Sigmoid colon (tissue), 6 donors: ENCODE measurements at regions not wholly inside any gene's neighbourhood (a gene's known extent, or its start where the extent isn't known, plus 50 kb on each side); places are given as distances from the start of the nearest gene placed in this dataset.

Source experiments
- DNase-seq: peaks from one replicate; pipeline ENCODE4 v3.0.0-alpha.2; 2019
- H3K27ac ChIP-seq, 4 donors: fragments of 200-600 bp; sonication (generic); one replicate each; pipeline ENCODE4 v1.5.1; 2016 to 2019; ENCODE audit warnings: mild to moderate bottlenecking in 1 of 4
- H3K27me3 ChIP-seq, 3 donors: fragments of 200-600 bp; sonication (generic); one replicate each; pipeline ENCODE4 v1.5.1; 2019; ENCODE audit warnings: mild to moderate bottlenecking in 1 of 3
- H3K36me3 ChIP-seq, 4 donors: fragments of 200-600 bp; sonication (generic); one replicate each; pipeline ENCODE4 v1.5.1; 2016 to 2019
- H3K4me1 ChIP-seq, 4 donors: fragments of 200-600 bp; sonication (generic); one replicate each; pipeline ENCODE4 v1.5.1; 2017 to 2019
- H3K4me3 ChIP-seq, 4 donors: fragments of 200-600 bp; sonication (generic); one replicate each; pipeline ENCODE4 v1.5.1; 2017 to 2019; ENCODE audit warnings: mild to moderate bottlenecking in 2 of 4, moderate library complexity in 1 of 4
- H3K9me3 ChIP-seq, 4 donors: fragments of 200-600 bp in 3 of 4; sonication (generic) in 3 of 4; one replicate each; pipeline versions ENCODE4 v1.5.1 to v1.6.1; 2013 to 2019
- EP300 ChIP-seq, 4 donors: sonication (generic); formaldehyde crosslinking; IDR thresholded peaks; one replicate each; pipeline ENCODE4 v1.6.1; 2017; ENCODE audit warnings: antibody characterized with exemption in 4 of 4
- POLR2A ChIP-seq, 2 donors: fragments of 450-650 bp; IDR thresholded peaks; one replicate each; pipeline ENCODE4 v1.6.1; 2016; ENCODE audit warnings: antibody characterized with exemption in 2 of 2, mild to moderate bottlenecking in 2 of 2, moderate library complexity in 2 of 2
- POLR2AphosphoS5 ChIP-seq, 4 donors: sonication (generic); formaldehyde crosslinking; IDR thresholded peaks; one replicate each; pipeline ENCODE4 v1.6.1; 2017; ENCODE audit warnings: antibody characterized with exemption in 4 of 4
- WGBS, 2 donors: extraction: QIAGEN DNeasy Blood & Tissue Kit; methylation state at CpG; one replicate each; pipeline ENCODE4 v1.1.7; 2013; 5-methylcytosine and 5-hydroxymethylcytosine counted together
- intact Hi-C: fragments of 100-400 bp; cut with DNase I; formaldehyde crosslinking; loops from one replicate; pipeline ENCODE4 v1.15.1; 2023
- TF ChIP-seq, protein P1 (sequence below), 4 experiments: fragments of 450-650 bp in 3 of 4; fragments of 200-600 bp in 1 of 4; IDR thresholded peaks; one replicate each; pipeline ENCODE4 v1.5.1; 2016 to 2019; ENCODE audit warnings: antibody characterized with exemption in 4 of 4, mild to moderate bottlenecking in 3 of 4, moderate library complexity in 2 of 4
- donor health status: healthy with polysubstance abuse.
- donor health status: healthy.

DNA sequence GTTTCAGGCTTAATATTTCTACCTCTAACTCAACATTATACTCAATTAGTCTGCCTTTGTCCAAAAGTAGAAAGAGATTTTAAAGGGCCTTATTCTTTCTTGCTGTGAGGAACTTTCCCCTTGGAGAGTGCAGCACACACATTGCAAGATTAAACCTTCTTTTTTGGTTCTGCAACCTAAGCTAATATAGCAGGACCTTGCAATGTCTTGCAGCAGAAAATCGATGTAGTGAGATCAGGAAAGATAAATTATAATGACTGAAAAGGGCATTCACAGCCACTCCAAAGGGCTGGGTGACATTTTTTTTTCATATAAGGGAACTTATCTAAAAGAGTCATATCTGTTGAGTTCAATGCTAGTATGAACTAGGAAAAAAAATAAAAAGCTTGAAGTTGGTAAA, 422.7 kb upstream of the ADAMTS16 start:
- no peak for DNase-seq
- H3K36me3 ChIP-seq, result no peaks in the 10 kb centered on the region
- 33 to 55% methylated on average over 1 of the region's 1 CpG for WGBS, 2 donors
- H3K27ac ChIP-seq, result no peak overlapping the region
- no peaks in the 10 kb centered on the region for H3K9me3 ChIP-seq
- no peak for TF ChIP-seq POLR2A (IDR thresholded peaks at IDR 0.05)
- TF ChIP-seq EP300 (IDR thresholded peaks at IDR 0.05), result no peak
- no peak for TF ChIP-seq POLR2AphosphoS5 (IDR thresholded peaks at IDR 0.05)
- TF ChIP-seq, protein P1, sequence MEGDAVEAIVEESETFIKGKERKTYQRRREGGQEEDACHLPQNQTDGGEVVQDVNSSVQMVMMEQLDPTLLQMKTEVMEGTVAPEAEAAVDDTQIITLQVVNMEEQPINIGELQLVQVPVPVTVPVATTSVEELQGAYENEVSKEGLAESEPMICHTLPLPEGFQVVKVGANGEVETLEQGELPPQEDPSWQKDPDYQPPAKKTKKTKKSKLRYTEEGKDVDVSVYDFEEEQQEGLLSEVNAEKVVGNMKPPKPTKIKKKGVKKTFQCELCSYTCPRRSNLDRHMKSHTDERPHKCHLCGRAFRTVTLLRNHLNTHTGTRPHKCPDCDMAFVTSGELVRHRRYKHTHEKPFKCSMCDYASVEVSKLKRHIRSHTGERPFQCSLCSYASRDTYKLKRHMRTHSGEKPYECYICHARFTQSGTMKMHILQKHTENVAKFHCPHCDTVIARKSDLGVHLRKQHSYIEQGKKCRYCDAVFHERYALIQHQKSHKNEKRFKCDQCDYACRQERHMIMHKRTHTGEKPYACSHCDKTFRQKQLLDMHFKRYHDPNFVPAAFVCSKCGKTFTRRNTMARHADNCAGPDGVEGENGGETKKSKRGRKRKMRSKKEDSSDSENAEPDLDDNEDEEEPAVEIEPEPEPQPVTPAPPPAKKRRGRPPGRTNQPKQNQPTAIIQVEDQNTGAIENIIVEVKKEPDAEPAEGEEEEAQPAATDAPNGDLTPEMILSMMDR (IDR thresholded peaks at IDR 0.05), result no peak
- no peak overlapping the region for H3K4me3 ChIP-seq
- no peaks in the 10 kb centered on the region for H3K27me3 ChIP-seq
- no peaks in the 10 kb centered on the region for H3K4me1 ChIP-seq
- intact Hi-C loops, result no loop called here

DNA sequence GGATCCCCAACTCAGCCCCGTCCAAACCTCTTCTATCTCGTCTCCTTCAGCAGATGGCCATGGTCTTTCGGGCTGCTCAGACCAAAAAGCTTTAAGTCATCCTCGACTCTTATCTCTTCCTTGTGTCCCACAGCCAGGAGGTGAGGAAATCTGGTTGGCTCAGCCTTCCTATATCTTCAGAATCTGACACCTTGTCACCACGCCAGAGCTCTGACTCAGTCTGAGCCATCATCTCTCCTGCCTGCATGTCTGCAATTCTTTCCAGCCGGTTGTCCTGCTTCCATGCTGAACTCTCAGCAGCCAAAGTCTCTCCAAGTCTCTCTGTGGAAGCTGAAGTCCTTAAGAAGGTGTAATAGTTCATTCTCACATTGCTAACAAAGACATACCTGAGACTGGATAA, 419.3 kb upstream of the ADAMTS16 start:
- 78 to 82% methylated on average over 6 of the region's 6 CpGs for WGBS, 2 donors
- intact Hi-C loops, result loop anchor here (10.0 kb wide), 1 partner anchor 244 kb away; no protein-coding TSS in a partner anchor
- Histone ChIP-seq H3K4me3 (no peak overlapping the region), H3K27ac (no peak overlapping the region), H3K36me3 (no peaks in the 10 kb centered on the region), H3K9me3 (no peaks in the 10 kb centered on the region), H3K27me3 (no peaks in the 10 kb centered on the region), H3K4me1 (no peaks in the 10 kb centered on the region)
- DNase-seq, result no peak
- no peak for TF ChIP-seq POLR2AphosphoS5 (IDR thresholded peaks at IDR 0.05)

DNA sequence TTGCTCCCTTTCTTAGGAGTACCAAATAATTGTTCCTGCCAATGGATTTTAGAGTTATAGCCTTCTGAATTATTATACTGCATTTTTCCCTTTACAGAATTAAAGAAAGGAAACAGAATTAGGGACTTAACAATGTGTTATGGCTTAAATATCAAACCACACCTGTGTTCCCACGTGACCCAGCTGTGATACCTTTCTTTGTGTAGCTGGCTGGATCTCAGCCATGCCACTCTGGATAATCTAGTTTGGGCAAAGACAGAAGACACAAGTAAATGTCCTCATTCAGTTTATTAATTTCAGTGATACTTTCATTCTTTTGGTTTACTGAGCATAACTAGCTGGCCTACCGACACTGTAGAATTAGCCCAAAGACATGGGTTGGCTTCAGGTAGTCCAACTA, 417.2 kb upstream of the ADAMTS16 start:
- 63 to 77% methylated on average over 2 of the region's 2 CpGs for WGBS, 2 donors
- intact Hi-C loops, result loop anchor here (10.0 kb wide), 1 partner anchor 242 kb away; no protein-coding TSS in a partner anchor
- no peak overlapping the region for H3K4me3 ChIP-seq

DNA sequence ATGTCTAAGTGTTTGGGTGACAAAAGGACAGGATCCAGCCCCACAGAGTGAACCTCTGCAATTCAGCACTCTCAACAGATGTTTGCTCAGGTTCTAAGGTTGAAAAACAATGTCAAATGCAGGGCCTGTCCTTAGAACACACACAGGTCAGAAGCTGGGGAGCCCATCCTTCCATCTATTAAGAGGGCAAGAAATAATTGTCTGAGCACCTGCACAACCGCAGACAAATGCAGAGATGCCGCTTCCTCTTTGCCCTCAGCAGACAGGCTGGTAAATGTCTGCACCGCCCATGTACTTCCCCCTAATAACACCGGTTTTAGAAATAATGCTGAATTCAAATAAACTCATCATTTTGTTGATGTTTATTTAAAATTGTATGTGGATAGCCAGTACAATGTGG, 414.5 kb upstream of the ADAMTS16 start:
- intact Hi-C loops, result loop anchor here (10.0 kb wide), 1 partner anchor 239 kb away; no protein-coding TSS in a partner anchor
- TF ChIP-seq POLR2AphosphoS5 (IDR thresholded peaks at IDR 0.05), result no peak
- TF ChIP-seq POLR2A (IDR thresholded peaks at IDR 0.05), result no peak
- TF ChIP-seq EP300 (IDR thresholded peaks at IDR 0.05), result no peak
- TF ChIP-seq, protein P1 (IDR thresholded peaks at IDR 0.05), result no peak
- no peaks in the 10 kb centered on the region for H3K4me1 ChIP-seq
- DNase-seq, result no peak
- 87 to 90% methylated on average over 4 of the region's 4 CpGs for WGBS, 2 donors
- no peaks in the 10 kb centered on the region for H3K9me3 ChIP-seq
- no peaks in the 10 kb centered on the region for H3K27me3 ChIP-seq
- no peak overlapping the region for H3K27ac ChIP-seq
- H3K4me3 ChIP-seq, result no peak overlapping the region
- H3K36me3 ChIP-seq, result no peaks in the 10 kb centered on the region

More for the DNA sequence above, 417.2 kb upstream of the ADAMTS16 start:
- H3K27ac ChIP-seq, result no peak overlapping the region
- TF ChIP-seq POLR2AphosphoS5 (IDR thresholded peaks at IDR 0.05) (no peak), EP300 (IDR thresholded peaks at IDR 0.05) (no peak), POLR2A (IDR thresholded peaks at IDR 0.05) (no peak)
- TF ChIP-seq, protein P1 (IDR thresholded peaks at IDR 0.05), result no peak
- H3K9me3 ChIP-seq, result no peaks in the 10 kb centered on the region
- no peaks in the 10 kb centered on the region for H3K27me3 ChIP-seq
- no peaks in the 10 kb centered on the region for H3K4me1 ChIP-seq
- DNase-seq, result no peak
- no peaks in the 10 kb centered on the region for H3K36me3 ChIP-seq

DNA sequence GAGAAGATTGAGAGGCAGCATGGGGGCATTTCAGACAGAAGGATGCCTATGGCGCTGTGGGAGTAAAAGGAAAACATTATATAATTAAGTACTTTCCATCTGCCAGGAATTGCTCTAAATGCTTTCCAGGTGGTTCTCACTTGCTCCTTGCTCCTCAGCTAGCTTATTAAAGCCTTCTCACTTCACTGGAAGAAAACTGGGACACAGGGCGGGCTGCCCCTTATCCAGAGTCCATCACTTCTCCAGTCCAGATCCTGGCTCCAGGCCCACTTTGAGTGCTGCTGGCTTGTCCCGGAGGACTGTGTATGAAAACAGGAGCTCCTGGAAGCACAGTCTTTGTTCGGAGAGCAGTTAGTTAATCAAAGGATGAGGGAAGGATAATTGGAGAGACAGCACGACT, 409.9 kb upstream of the ADAMTS16 start:
- H3K27ac ChIP-seq, result no peak overlapping the region
- no peaks in the 10 kb centered on the region for H3K27me3 ChIP-seq
- WGBS, 2 donors, result 75 to 78% methylated on average over 5 of the region's 5 CpGs
- no peaks in the 10 kb centered on the region for H3K36me3 ChIP-seq
- no peak for TF ChIP-seq POLR2AphosphoS5 (IDR thresholded peaks at IDR 0.05)
- TF ChIP-seq EP300 (IDR thresholded peaks at IDR 0.05), result no peak
- TF ChIP-seq, protein P1 (IDR thresholded peaks at IDR 0.05), result no peak
- TF ChIP-seq POLR2A (IDR thresholded peaks at IDR 0.05), result no peak
- no peaks in the 10 kb centered on the region for H3K4me1 ChIP-seq
- H3K4me3 ChIP-seq, result no peak overlapping the region
- DNase-seq, result no peak
- H3K9me3 ChIP-seq, result no peaks in the 10 kb centered on the region
- intact Hi-C loops, result no loop called here
